ENCODE measurements at regions not wholly inside any gene's neighbourhood (a gene's known extent, or its start where the extent isn't known, plus 50 kb on each side); places are given as distances from the start of the nearest gene placed in this dataset.

DNA sequence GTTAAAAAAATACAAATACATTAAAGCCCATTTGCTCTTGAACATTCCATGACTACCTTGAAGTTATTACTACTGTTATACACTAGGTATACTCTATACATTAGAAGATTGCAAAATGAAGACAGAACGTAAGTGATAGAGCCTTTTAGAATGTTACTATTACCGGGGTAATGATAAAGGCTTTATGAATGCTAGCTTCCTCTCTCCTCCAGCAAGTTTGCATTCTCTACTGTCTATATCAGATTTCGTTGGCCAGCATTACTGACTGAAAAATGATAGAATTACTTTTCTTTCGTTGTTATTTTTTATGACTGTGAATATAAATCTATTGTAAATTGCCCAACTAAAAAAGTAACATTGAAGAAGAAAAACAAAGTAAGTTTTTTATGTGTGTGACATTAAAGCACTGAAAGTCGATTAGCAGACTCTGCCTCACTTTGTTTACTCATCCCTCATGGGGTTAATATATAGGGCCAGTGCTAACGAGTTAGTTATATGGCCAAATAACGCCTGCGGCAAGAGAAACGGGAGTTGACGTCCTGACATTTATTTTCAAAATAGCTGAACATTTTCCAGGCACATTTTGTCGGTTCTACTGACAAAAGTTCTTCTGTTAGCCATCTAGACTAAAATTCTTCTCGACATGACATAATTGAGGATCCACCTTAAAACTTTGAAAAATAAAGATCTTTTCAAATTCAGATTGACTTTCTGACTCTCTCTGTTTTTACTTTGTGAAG, 163.8 kb upstream of the KITLG start:
- H3K4me3 ChIP-seq (ENCODE audit: low read depth, low read length), result no peak overlapping the region
- H3K36me3 ChIP-seq (ENCODE audit: control insufficient read depth, insufficient read depth, low read length), result no peaks in the 10 kb centered on the region
- no peak overlapping the region for H3K27ac ChIP-seq (ENCODE audit: low read depth, low read length)
- H3K4me1 ChIP-seq (ENCODE audit: control insufficient read depth, insufficient read depth, low read length), result peaks cover 7% of the 10 kb centered on the region; the same call in 1 of the 2 replicates
- no peaks in the 10 kb centered on the region for H3K9me3 ChIP-seq (ENCODE audit: control insufficient read depth, insufficient read depth, low read depth, low read length)
- H3K9ac ChIP-seq (ENCODE audit: low read length), result no peak overlapping the region
- H3K27me3 ChIP-seq (ENCODE audit: control insufficient read depth, insufficient read depth, low read length), result no peaks in the 10 kb centered on the region

DNA sequence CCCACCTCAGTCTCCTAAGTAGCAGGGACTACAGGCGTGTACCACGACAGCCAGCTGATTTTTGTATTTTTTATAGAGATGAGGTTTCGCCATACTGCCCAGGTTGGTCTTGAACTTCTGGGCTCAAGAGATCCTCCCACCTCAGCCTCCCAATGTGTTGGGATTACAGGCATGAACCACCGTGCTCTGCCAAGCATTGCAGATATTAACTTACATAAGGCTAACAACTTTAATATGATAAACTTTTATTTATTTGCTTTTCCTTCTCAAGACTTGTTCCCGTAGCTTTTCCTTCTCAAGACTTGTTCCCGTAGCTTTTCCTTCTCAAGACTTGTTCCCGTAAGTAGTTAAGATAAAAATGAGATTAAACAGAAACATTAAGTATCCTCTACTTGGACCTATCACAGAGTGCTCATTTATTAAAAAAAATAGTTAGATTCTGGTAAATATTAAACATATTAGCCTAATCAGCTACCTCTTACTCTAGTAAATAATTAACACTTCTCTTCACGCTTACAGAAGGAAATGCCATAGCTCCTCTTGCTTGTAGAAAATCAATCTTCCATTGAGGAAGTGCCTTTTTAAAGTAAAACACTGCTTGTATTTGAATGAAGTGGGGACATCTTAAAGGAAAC, 157.7 kb upstream of the KITLG start:
- H3K27me3 ChIP-seq (ENCODE audit: control insufficient read depth, insufficient read depth, low read length), result no peaks in the 10 kb centered on the region
- H3K36me3 ChIP-seq (ENCODE audit: control insufficient read depth, insufficient read depth, low read length), result no peaks in the 10 kb centered on the region
- no peaks in the 10 kb centered on the region; the same call in 1 of the 2 replicates for H3K4me1 ChIP-seq (ENCODE audit: control insufficient read depth, insufficient read depth, low read length)
- no peak overlapping the region for H3K9ac ChIP-seq (ENCODE audit: low read length)
- no peaks in the 10 kb centered on the region for H3K9me3 ChIP-seq (ENCODE audit: control insufficient read depth, insufficient read depth, low read depth, low read length)
- H3K4me3 ChIP-seq (ENCODE audit: low read depth, low read length), result no peak overlapping the region
- H3K27ac ChIP-seq (ENCODE audit: low read depth, low read length), result no peak overlapping the region

DNA sequence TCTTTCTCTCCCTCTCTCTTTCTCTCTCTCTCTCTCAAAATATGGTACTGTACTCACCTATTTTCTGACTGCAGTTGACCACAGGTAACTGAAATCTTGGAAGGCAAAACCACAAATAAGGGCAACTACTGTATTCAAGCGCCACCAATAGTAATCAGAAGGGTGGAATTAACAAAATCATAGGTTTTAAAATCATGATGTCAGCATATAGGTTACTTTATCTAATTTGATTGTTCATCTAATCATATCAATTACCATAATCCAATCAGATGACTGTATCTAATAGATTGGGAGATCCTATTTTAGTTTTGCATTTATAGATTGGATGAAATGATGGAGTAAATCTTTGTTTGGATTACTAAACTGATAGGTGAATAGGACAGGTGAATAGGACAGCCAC, 155.8 kb upstream of the KITLG start:
- H3K27ac ChIP-seq (ENCODE audit: low read depth, low read length), result no peak overlapping the region
- no peaks in the 10 kb centered on the region for H3K36me3 ChIP-seq (ENCODE audit: control insufficient read depth, insufficient read depth, low read length)
- no peaks in the 10 kb centered on the region; the same call in 1 of the 2 replicates for H3K4me1 ChIP-seq (ENCODE audit: control insufficient read depth, insufficient read depth, low read length)
- H3K9me3 ChIP-seq (ENCODE audit: control insufficient read depth, insufficient read depth, low read depth, low read length), result no peaks in the 10 kb centered on the region
- H3K9ac ChIP-seq (ENCODE audit: low read length), result no peak overlapping the region
- H3K27me3 ChIP-seq (ENCODE audit: control insufficient read depth, insufficient read depth, low read length), result no peaks in the 10 kb centered on the region
- H3K4me3 ChIP-seq (ENCODE audit: low read depth, low read length), result no peak overlapping the region

DNA sequence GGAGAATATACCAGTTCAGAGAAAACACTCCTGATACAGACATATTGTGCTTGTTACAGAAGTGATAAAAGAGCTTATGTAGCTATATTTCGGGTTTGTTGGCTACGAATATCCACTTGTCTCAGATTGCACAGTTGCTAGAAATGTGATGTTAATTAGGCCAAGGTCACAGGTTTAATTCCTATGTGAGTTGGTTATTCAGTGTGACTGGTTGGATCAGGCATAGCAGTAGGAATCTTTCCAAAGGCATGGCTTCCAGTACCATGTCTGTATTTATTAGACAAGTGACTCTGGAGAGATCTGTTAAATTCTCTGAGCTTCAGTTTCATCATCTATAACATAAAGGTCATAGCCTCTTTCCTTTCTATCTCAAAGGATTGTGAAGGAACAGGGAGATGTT, 152.7 kb upstream of the KITLG start:
- H3K27me3 ChIP-seq (ENCODE audit: control insufficient read depth, insufficient read depth, low read length), result no peaks in the 10 kb centered on the region
- no peaks in the 10 kb centered on the region for H3K9me3 ChIP-seq (ENCODE audit: control insufficient read depth, insufficient read depth, low read depth, low read length)
- no peaks in the 10 kb centered on the region; the same call in 1 of the 2 replicates for H3K4me1 ChIP-seq (ENCODE audit: control insufficient read depth, insufficient read depth, low read length)
- H3K4me3 ChIP-seq (ENCODE audit: low read depth, low read length), result no peak overlapping the region
- no peak overlapping the region for H3K27ac ChIP-seq (ENCODE audit: low read depth, low read length)
- H3K9ac ChIP-seq (ENCODE audit: low read length), result no peak overlapping the region
- H3K36me3 ChIP-seq (ENCODE audit: control insufficient read depth, insufficient read depth, low read length), result no peaks in the 10 kb centered on the region

DNA sequence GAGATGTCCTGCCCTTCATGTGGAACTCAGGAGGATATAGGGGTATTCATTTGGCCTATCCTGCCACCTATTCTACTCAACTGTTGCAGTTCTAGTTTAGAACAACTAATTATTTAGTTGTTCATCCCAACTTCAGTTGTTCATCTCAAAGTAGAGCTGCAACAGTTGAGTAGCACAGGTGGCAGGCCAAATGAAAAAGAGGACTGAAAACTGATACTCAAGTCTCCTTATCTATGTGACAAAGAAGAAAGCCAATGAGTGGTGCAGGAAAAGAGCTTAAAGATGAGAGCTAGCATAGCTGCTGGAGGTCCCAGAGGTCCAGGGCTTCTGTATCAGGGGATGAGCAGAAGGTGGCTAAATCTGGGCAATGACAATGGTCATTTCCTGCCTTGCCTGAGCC, 148.9 kb upstream of the KITLG start:
- Histone ChIP-seq H3K36me3 (ENCODE audit: control insufficient read depth, insufficient read depth, low read length) (no peaks in the 10 kb centered on the region), H3K4me1 (ENCODE audit: control insufficient read depth, insufficient read depth, low read length) (no peaks in the 10 kb centered on the region; the same call in 1 of the 2 replicates), H3K9me3 (ENCODE audit: control insufficient read depth, insufficient read depth, low read depth, low read length) (no peaks in the 10 kb centered on the region), H3K4me3 (ENCODE audit: low read depth, low read length) (no peak overlapping the region), H3K9ac (ENCODE audit: low read length) (no peak overlapping the region), H3K27ac (ENCODE audit: low read depth, low read length) (no peak overlapping the region), H3K27me3 (ENCODE audit: control insufficient read depth, insufficient read depth, low read length) (no peaks in the 10 kb centered on the region)

DNA sequence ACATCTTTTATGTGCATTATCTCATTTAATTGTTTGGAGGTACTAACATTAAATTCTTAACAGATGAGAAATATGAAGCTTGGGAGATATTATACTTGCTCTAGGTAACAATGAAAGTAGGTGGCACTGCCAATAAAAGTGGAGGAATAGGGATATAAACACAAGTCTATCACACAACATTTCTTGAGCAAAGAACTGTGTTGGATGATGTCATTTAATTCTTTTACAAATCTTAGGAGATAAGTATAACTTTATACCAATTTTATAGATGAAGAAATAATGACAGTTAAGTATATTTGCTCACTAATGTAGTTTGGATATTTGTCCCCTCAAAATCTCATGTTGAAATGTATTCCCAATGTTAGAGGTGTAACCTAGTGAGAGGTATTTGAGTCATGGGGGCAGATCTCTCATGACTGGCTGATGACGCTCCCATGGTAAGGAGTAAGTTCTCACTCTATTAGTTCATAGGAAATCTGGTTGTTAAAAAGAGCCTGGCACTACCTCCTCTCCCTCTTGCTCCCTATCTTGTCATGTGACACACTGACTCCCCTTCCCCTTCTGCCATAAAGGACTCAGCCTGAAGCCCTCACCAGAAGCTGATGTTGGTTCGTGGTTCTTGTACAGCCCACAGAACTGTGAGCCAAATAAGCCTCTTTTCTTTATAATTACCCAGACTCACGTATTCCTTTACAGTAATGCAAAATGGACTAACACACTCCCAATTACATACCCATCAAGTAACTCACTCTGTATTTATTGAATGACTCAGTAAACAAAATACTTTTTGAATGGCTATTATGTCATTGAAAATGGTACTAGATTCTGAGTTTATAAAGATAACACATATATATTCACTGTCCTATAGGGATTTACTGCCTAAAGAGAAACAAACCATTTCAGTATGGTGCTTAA, 146.8 kb upstream of the KITLG start:
- Histone ChIP-seq H3K9ac (ENCODE audit: low read length) (no peak overlapping the region), H3K36me3 (ENCODE audit: control insufficient read depth, insufficient read depth, low read length) (no peaks in the 10 kb centered on the region), H3K27ac (ENCODE audit: low read depth, low read length) (no peak overlapping the region), H3K4me1 (ENCODE audit: control insufficient read depth, insufficient read depth, low read length) (no peaks in the 10 kb centered on the region), H3K27me3 (ENCODE audit: control insufficient read depth, insufficient read depth, low read length) (no peaks in the 10 kb centered on the region), H3K4me3 (ENCODE audit: low read depth, low read length) (no peak overlapping the region), H3K9me3 (ENCODE audit: control insufficient read depth, insufficient read depth, low read depth, low read length) (no peaks in the 10 kb centered on the region)

DNA sequence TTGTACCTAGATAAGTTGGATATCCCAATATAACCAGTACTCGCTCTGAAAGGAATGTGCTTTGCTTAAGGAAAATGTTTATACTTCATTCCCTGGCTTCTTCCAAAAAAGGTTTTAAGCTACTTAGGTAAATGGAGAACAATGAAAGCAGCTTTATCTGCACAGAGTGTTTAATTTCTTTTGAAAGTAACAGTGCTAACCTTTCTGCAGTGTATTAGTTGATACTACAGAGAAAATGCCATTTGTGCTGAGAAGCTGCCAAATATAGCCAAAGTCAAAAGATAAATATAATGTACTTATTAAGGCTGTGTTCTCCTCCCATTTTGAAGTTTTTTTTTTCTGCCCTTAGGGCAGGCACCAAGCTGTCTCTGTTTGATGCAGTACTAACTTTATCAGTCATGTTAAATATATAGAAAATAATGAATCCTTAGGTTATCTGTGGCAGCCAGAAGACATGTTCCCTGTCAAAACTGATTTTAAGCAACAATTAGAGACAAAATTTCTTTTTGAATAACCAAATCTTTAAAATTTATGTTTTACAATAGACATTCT, 145.4 kb upstream of the KITLG start:
- no peak overlapping the region for H3K4me3 ChIP-seq (ENCODE audit: low read depth, low read length)
- H3K9me3 ChIP-seq (ENCODE audit: control insufficient read depth, insufficient read depth, low read depth, low read length), result no peaks in the 10 kb centered on the region
- no peak overlapping the region for H3K9ac ChIP-seq (ENCODE audit: low read length)
- H3K27ac ChIP-seq (ENCODE audit: low read depth, low read length), result no peak overlapping the region
- H3K36me3 ChIP-seq (ENCODE audit: control insufficient read depth, insufficient read depth, low read length), result no peaks in the 10 kb centered on the region
- H3K27me3 ChIP-seq (ENCODE audit: control insufficient read depth, insufficient read depth, low read length), result no peaks in the 10 kb centered on the region
- H3K4me1 ChIP-seq (ENCODE audit: control insufficient read depth, insufficient read depth, low read length), result no peaks in the 10 kb centered on the region

DNA sequence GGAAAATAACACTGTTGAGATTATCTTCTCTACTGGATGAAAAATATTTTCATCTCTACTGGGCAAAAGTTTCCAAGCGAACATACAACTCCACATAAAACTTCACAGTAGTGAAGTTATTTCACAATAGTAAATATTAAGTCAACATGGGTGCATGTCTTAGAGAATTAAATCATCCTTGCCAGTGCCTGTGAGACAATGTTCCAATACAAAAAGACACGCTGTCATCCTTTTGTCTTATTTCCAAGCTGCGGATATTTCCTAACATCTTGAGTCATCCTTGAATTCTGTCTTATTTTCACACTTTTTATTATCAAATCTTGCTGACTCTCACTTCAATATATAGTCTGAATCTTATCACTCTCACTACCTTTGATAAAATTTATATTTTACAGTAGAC, 142.9 kb upstream of the KITLG start:
- no peak overlapping the region for H3K27ac ChIP-seq (ENCODE audit: low read depth, low read length)
- no peak overlapping the region for H3K4me3 ChIP-seq (ENCODE audit: low read depth, low read length)
- H3K9ac ChIP-seq (ENCODE audit: low read length), result no peak overlapping the region
- no peaks in the 10 kb centered on the region for H3K36me3 ChIP-seq (ENCODE audit: control insufficient read depth, insufficient read depth, low read length)
- no peaks in the 10 kb centered on the region for H3K27me3 ChIP-seq (ENCODE audit: control insufficient read depth, insufficient read depth, low read length)
- H3K4me1 ChIP-seq (ENCODE audit: control insufficient read depth, insufficient read depth, low read length), result no peaks in the 10 kb centered on the region
- H3K9me3 ChIP-seq (ENCODE audit: control insufficient read depth, insufficient read depth, low read depth, low read length), result no peaks in the 10 kb centered on the region

DNA sequence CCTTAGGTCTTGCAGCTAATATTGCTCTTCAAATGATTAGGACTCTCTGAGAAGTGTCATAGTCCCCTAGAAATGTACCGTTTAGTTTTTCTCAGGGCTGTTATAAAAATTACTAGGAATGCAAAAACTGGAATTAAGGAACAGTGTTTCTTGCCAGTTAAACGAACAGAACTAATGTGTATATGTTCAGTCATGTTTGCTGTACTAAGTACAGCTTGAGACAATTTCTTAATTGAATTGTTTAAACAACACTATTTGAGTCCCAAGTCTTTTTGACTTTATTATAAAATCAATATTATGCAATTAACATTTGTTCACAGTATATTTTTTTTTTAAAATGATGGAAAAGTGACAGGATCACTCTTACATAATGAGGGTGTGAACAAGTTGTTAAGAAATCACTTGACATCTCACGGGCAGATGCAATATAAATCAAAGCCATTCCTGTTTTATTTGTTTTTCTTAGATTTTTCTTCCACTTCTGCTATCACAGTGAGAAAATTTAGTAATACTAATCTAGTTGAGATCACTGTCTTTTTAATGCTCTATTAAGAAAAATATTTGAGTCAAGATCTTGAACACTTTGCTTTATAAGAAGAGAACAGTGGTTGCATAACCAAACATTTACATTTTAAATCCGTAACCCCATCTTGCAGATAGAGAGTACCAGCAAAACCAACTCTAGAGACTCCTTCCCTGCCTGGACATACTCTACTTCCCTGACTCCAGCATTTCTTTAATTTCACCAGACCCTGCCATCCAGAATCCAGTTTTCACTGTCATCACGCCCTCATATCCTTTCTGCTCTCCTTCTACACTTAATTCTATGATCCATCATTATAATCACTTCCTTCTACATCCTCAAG, 140.7 kb upstream of the KITLG start:
- H3K27me3 ChIP-seq (ENCODE audit: control insufficient read depth, insufficient read depth, low read length), result no peaks in the 10 kb centered on the region
- H3K4me1 ChIP-seq (ENCODE audit: control insufficient read depth, insufficient read depth, low read length), result no peaks in the 10 kb centered on the region

DNA sequence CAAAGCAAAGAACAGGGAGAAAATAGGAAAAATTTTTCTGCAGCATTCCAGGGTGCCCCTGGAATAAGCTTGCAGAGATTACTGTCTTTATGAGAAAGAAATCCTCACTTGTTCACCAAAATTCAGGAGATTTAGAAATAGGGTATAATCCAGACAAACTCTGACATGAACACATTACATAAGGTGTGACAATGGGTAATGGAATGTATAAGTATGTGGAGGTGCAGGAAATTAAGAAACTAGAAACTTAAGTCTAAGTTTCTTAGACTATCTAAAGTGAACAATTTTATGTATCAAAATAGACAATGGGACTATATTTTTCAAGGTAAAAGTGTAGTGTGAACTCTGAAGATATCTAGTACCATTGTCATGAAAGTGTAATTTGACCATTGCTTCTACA, 140.0 kb upstream of the KITLG start:
- Histone ChIP-seq H3K9me3 (ENCODE audit: control insufficient read depth, insufficient read depth, low read depth, low read length) (no peaks in the 10 kb centered on the region), H3K27me3 (ENCODE audit: control insufficient read depth, insufficient read depth, low read length) (no peaks in the 10 kb centered on the region), H3K27ac (ENCODE audit: low read depth, low read length) (no peak overlapping the region), H3K4me1 (ENCODE audit: control insufficient read depth, insufficient read depth, low read length) (no peaks in the 10 kb centered on the region), H3K9ac (ENCODE audit: low read length) (no peak overlapping the region), H3K4me3 (ENCODE audit: low read depth, low read length) (no peak overlapping the region), H3K36me3 (ENCODE audit: control insufficient read depth, insufficient read depth, low read length) (no peaks in the 10 kb centered on the region)

More for the DNA sequence above, 140.7 kb upstream of the KITLG start:
- no peaks in the 10 kb centered on the region for H3K9me3 ChIP-seq (ENCODE audit: control insufficient read depth, insufficient read depth, low read depth, low read length)
- no peak overlapping the region for H3K4me3 ChIP-seq (ENCODE audit: low read depth, low read length)
- H3K9ac ChIP-seq (ENCODE audit: low read length), result no peak overlapping the region
- H3K27ac ChIP-seq (ENCODE audit: low read depth, low read length), result no peak overlapping the region
- H3K36me3 ChIP-seq (ENCODE audit: control insufficient read depth, insufficient read depth, low read length), result no peaks in the 10 kb centered on the region
